ENCODE measurements at regions not wholly inside any gene's neighbourhood (a gene's known extent, or its start where the extent isn't known, plus 50 kb on each side); places are given as distances from the start of the nearest gene placed in this dataset.
A peak's percentile ranks its signal among the peaks of the same experiment; 100 is the strongest.
"Not testable (repeated sequence)": the region's sequence is repeated elsewhere in the genome, so short reads cannot be mapped to it uniquely, and the experiment has no call there.

DNA sequence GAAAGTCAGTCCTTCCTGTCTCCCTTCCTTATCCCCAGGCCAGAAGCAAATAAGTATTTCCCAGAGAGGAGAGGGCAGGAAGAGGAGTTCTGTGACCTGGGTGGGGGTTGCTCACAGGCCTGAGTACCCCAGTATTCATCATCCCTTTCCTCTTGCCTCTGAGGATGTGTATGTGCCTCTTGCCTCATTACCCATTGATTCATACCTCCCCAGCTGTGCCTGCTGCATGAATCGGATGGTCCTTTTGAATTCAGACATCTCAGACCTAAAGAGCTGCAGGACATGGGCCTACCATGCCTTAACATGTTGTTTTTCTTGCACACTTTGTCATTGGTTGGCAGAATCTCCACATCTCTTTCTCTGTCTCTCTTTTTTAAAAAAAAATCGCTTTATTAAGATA lies 112.8 kb upstream of the SHB start:
- no peak for DNase-seq

GRCh38 chr9:38181232-38181631 lies 112.2 kb upstream of the SHB start:
- no peak for DNase-seq

DNA sequence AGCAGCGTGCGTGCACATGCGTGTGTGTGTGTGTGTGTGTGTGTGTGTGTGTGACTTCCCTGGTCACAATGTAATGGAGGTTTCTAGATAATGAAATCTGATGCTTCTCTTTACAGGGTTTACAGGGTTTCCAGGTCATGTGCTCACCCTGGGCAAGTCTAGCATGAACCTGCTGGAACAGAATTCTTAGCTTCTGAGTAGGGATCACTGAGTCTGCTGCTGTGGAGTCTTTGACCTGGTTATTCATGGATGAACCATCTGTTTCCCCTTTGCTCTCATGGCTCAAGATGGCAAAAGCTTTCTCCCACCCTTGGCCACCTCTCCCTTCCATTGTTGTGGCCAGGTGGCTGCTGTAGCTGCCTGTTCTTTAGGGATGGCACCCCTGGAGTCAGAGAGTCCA lies 111.6 kb upstream of the SHB start:
- no peak for DNase-seq

DNA sequence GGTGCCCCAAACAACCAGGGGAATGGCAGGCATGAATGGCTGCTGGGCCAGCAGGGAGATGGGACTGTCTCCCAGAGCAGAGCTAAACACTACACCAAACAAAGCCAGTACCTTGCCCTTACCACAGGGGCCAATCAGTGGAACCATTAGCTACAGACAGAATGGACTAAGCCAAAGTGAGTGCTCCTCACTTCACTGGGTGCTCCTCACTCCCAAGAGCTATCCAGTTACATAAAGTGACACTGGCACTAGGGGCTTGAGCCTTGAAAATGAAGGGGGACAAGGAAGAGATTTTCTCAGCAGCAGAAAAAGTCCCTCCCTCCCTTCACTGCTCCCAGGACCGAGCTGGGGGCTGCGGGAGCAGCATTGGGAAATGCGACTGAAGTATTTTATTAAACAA lies 110.9 kb upstream of the SHB start:
- DNase-seq, result no peak

GRCh38 chr9:38178237-38178636 lies 109.2 kb upstream of the SHB start:
- DNase-seq, result no peak

DNA sequence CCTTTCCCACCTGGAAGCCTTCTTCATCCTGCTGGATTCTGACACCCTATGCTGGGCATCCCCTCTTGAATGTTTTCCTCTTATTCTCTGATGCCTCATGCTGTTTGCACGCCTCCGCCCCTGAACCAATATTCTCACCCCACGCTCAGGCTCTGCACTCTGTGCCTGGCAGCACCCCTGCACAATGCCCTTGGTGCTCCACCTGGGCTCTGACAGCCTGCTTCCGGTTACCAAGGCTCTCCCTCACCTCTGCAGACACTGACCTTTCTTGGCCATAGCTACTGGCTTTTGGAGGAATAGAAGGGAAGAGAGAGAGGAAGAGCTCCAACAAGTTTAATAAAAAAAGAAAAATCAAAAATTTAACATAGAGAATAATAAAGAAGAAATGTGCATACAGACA lies 108.7 kb upstream of the SHB start:
- no peak for DNase-seq

DNA sequence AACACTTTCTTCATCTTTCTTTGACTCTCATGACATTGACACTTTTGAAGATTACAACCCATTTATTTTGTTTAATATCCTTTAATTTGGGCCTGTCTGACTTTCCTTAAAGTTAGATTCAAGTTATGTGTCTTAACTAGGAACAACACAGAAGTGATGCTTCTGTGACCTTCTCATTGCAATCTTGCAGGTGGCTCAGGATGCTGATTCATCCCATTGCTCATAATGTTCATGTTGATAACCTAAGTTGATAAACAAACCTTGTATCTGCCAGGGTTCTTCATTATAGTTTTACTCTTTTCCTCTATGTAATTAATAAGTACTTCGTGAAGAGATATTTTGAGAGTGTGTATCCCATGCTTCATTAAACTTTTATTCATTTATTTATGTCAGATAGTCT lies 107.2 kb upstream of the SHB start:
- no peak for DNase-seq

DNA sequence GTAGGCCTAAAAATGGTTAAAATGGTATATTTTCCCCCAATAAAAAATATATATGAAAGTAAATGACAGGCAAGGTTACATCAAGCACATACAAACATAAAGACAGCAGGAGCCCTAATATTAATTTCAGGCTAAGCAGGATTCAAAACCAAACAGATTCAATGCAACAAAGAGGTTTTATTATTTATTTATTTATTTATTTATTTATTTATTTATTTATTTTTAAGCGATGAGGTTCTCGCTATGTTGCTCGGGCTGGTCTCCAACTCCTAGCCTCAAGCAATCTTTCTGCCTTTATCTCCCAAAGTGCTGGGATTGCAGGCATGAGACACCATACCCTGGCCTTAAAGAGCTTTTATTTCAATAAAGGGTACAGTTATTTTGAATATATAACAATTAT lies 106.4 kb upstream of the SHB start:
- DNase-seq, result no peak

DNA sequence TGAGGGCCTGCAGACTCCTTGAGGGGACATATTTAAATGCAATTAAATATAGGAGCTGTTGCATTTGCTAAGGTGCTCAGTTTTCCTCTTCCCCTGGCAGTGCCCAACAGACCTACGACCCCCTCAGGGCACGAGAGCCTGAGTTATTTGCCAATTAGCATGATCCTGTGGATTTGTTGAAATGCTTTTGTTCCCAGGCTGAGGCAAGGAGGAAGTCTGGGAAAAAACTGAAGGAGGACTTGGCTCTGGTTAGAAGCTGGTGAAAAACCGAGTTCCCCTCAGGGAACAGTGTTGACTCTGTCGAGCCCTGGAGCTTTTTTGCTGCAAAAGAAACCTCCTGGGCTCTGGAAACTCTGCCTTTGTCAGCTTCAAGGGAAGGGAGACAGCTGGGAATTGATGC lies 103.6 kb upstream of the SHB start:
- DNase-seq, result no peak

GRCh38 chr9:38171926-38172325 lies 102.9 kb upstream of the SHB start:
- no peak for DNase-seq

DNA sequence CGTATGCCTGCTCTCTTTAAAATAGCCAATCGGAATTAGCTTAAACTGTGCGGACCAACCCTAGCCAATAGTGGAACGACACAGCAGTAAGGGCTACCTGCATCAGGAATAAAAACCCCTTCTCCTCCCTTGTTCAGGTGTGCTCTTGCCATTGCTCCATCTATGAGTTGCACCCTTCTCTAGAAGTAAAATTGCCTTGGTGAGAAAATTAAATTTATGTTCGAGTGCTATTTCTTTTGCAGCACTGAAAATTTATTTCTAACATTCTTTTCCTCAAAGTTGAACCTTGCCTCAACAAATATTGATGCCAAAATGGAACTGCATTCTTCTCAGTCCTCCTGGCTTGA lies 102.5 kb upstream of the SHB start:
- no peak for DNase-seq

DNA sequence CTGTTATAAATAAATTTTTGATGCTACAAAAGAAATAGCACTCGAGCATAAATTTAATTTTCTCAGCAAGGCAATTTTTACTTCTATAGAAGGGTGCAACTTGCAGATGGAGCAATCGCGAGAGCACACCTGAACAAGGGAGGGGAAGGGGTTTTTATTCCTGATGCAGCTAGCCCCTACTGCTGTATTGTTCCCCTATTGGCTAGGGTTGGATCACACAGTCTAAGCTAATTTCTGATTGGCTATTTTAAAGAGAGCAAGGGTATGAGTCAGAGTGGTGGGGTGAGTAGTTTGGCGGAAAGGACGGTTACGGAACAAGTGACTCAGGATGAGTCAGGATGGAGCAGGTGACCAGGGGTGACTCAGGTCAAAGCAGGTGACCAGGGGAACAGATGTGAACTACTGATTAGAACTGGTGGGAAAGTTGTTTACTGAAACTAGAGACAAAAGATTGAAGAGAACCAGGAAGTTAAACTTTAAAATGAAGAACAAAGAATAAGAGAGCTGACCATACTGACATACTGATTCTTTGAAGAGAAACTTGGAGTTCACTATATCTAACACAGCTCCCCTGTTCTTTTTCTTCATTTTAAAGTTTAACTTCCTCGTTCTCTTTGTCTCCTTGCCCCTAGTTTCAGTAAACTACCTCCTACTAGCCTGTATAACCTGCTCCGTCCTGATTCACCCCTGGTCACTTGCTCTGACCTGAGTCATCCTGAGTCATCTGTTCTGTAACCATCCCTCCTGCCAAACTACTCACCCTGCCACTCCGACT lies 101.9 kb upstream of the SHB start:
- DNase-seq, result peak; percentile 35

GRCh38 chr9:38170155-38170554 lies 101.1 kb upstream of the SHB start:
- DNase-seq, result not testable (repeated sequence)

DNA sequence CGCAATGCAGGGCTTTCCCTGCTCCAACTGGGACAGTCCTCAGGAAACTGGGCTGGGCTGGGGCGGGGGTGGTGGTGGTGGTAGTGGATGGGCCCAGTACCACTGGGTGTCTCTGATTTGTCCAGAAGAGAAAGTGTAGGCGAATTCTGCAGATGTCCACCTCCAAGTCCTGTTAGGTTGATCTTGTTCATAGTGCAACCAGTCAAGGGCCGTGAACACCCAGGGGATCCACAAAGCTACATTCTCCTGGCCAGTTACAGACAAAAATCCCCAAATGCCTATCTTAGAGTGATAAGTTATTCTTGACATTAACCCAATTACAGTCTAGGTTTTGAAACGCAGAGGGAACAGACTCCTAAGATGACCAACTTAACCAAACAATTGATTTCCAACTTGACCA lies 97.5 kb upstream of the SHB start:
- no peak for DNase-seq

GRCh38 chr9:38164659-38165221 lies 95.7 kb upstream of the SHB start:
- no peak for DNase-seq

- no peak for DNase-seq
Measured at GRCh38 chr9:38163518-38163917, 94.5 kb upstream of the SHB start.

- DNase-seq, result no peak
Measured at GRCh38 chr9:38162332-38163211, 93.5 kb upstream of the SHB start.

DNA sequence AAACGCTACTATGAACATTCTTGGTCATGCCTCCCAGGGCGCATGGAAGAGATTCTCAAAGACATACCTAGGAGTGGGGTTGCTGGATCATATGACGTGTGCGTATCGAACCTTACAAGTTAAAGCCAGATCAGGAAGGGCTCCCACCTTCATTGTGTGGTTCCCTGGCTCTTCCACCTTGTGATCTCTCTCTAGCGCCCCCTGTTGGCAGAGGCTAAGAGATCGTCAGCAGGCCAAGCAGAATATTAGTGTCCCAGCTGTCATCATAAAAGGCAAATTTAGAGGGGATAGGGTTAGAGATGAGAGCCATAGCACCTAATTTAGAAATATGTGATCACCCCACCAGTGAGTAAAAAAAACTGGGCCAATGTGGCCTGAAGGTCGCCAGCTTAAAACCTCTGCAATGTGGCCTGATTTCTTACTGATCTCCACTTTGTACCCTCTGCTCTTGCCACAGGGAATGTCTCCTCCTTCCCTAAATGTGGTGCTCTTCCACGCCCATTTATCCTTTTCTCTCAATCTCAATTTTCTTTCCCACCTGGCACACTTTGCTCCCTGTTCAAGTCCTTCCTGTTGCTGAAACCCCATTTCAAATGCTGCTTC lies 91.7 kb upstream of the SHB start:
- peak; percentile 16 for DNase-seq

DNA sequence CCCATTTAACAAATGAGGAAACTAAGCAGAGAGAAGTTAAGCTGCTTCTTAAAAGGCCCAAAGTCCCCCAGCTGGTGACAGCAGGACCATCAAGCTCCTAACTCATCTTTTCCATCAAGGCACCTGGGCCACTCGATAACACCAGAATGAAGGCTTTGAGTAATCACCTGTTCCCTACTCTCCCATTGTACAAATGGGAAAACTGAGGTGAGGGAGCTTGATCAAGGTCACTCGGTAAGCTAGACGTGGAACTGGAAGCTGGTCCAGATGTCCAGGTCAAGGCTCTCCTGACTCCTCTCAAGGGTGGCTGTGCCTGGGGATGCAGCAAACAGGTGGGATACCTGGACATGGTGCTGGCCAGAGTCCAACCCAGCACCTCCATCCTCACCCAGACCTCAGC lies 90.6 kb upstream of the SHB start:
- DNase-seq, result no peak

- DNase-seq, result no peak
Measured at GRCh38 chr9:38158628-38159027, 89.6 kb upstream of the SHB start.

GRCh38 chr9:38157711-38158110 lies 88.7 kb upstream of the SHB start:
- DNase-seq, result no peak

DNA sequence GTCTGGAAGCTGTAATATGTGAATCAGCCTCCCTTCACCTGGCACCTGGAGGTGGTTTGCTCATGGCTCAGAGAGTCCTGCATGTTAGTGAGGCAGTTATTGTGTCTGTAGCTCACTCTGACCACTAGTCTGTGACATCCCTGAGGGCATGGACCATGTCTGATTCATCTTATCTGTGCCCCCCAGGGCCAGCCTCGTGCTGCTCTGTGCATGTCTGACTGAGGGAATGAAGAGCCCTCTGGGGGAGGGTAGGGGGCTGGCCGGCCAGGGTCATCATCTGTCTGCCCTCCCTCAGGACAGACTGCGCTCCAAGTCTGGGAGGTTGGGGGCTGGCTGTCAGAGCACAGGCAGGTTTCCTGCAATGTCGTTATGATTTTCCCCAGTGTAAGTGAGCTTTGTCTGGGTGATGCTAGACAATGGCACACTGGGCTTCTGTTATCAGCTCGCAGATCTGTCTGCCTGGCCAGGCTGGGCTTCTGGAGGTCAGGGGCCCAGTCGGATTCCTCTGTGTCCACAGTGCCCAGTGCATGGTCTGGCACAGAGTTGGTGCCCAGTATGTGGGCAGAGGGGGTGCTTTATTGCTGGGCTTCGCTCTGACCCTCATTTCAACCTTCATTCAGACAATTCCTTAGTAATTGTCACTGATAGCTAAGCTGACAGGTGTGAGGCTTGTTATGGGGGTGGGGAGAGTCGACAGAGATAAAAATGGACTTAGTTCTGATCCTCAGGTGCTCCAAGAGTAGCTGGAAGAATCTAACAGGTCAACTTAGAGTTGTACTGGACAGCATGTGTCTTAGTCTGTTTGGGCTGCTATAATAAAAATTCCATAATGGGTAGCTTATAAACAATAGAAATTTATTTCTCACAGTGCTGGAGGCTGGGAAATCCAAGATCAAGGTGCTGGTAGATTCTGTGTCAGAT lies 85.7 kb upstream of the SHB start:
- peak; percentile 46 for DNase-seq

- no peak for DNase-seq
Measured at GRCh38 chr9:38153910-38154291, 84.9 kb upstream of the SHB start.
